ENCODE measurements at regions not wholly inside any gene's neighbourhood (a gene's known extent, or its start where the extent isn't known, plus 50 kb on each side); places are given as distances from the start of the nearest gene placed in this dataset.
A peak's percentile ranks its signal among the peaks of the same experiment; 100 is the strongest.

GRCh38 chr20:12355185-12355584 lies 437.5 kb downstream of the BTBD3 start:
- DNase-seq: no peak
- Histone ChIP-seq H3K27ac (no peak overlapping the region), H3K4me1 (peaks cover 0 to 6% (median 0%) of the 10 kb centered on the region in 9 donors), H3K9me3 (peaks cover 0 to 17% (median 0%) of the 10 kb centered on the region in 11 donors), H3K4me3 (no peak overlapping the region), H3K36me3 (no peaks in the 10 kb centered on the region), H3K27me3 (no peaks in the 10 kb centered on the region)
- TF ChIP-seq CTCF (IDR thresholded peaks at IDR 0.05): no peak
- no peak for ATAC-seq
- WGBS, 2 donors: 89 to 98% methylated on average over 1 of the region's 1 CpG
- intact Hi-C loops (cut with DNase I): no loop called here

GRCh38 chr20:12358006-12358654 lies 440.4 kb downstream of the BTBD3 start:
- Histone ChIP-seq H3K4me3 (no peak overlapping the region), H3K27ac (no peak overlapping the region), H3K4me1 (peaks cover 0 to 6% (median 0%) of the 10 kb centered on the region in 9 donors), H3K9me3 (peaks cover 0 to 17% (median 0%) of the 10 kb centered on the region in 11 donors), H3K36me3 (no peaks in the 10 kb centered on the region), H3K27me3 (no peaks in the 10 kb centered on the region)
- intact Hi-C loops (cut with DNase I): no loop called here
- DNase-seq (no peak), ATAC-seq (peak in 1 of 8 donors; percentile 30)
- 69 to 75% methylated on average over 4 of the region's 4 CpGs for WGBS, 2 donors
- TF ChIP-seq CTCF (IDR thresholded peaks at IDR 0.05): peak in 5 of 9 donors; percentile 16 to 24 (median 21)

GRCh38 chr20:12358655-12359009 lies 440.9 kb downstream of the BTBD3 start:
- no peak for ATAC-seq
- intact Hi-C loops (cut with DNase I): no loop called here
- Histone ChIP-seq H3K4me3 (no peak overlapping the region), H3K9me3 (peaks cover 0 to 17% (median 0%) of the 10 kb centered on the region in 11 donors), H3K27me3 (no peaks in the 10 kb centered on the region), H3K4me1 (peaks cover 0 to 6% (median 0%) of the 10 kb centered on the region in 9 donors), H3K27ac (no peak overlapping the region), H3K36me3 (no peaks in the 10 kb centered on the region)
- no peak for DNase-seq
- 80 to 85% methylated on average over 2 of the region's 2 CpGs for WGBS, 2 donors
- no peak for TF ChIP-seq CTCF (IDR thresholded peaks at IDR 0.05)

GRCh38 chr20:12371990-12372389 lies 454.3 kb downstream of the BTBD3 start:
- DNase-seq: no peak
- Histone ChIP-seq H3K27ac (no peak overlapping the region), H3K4me3 (no peak overlapping the region), H3K4me1 (peaks cover 0 to 5% (median 0%) of the 10 kb centered on the region in 9 donors), H3K9me3 (peaks cover 0 to 3% (median 0%) of the 10 kb centered on the region in 11 donors), H3K27me3 (no peaks in the 10 kb centered on the region), H3K36me3 (no peaks in the 10 kb centered on the region)
- intact Hi-C loops (cut with DNase I): no loop called here
- no peak for ATAC-seq
- TF ChIP-seq CTCF (IDR thresholded peaks at IDR 0.05): no peak
- 24 to 26% methylated on average over 1 of the region's 1 CpG for WGBS, 2 donors

Measured in heart right ventricle (tissue), 16 donors.